GM23248 (cell line): ENCODE measurements at regions not wholly inside any gene's neighbourhood (a gene's known extent, or its start where the extent isn't known, plus 50 kb on each side); places are given as distances from the start of the nearest gene placed in this dataset.

Source experiments
- EZH2 ChIP-seq: fragments of 200-600 bp; sonication (generic); IDR thresholded peaks from 2 replicates; pipeline ENCODE4 v1.6.1; 2018; ENCODE audit warnings: antibody characterized with exemption, mild to moderate bottlenecking; ENCODE audit not compliant: insufficient read depth, poor library complexity, severe bottlenecking
- EZH2phosphoT487 ChIP-seq: fragments of 200-600 bp; sonication (generic); IDR thresholded peaks from 2 replicates; pipeline ENCODE4 v1.6.1; 2018; ENCODE audit warnings: antibody characterized with exemption, moderate library complexity, mild to moderate bottlenecking, low read depth; ENCODE audit not compliant: insufficient read depth

GRCh38 chr13:111494641-111495040 lies 174.2 kb downstream of the TEX29 start:
- no peak for TF ChIP-seq EZH2
- TF ChIP-seq EZH2phosphoT487 = no peak
